H1 (cell line): ENCODE measurements at regions not wholly inside any gene's neighbourhood (a gene's known extent, or its start where the extent isn't known, plus 50 kb on each side); places are given as distances from the start of the nearest gene placed in this dataset.

ENCODE experiments used
- CHD2 ChIP-seq: IDR thresholded peaks from 2 replicates; pipeline ENCODE4 v1.6.1; 2012; ENCODE audit warnings: low read length, improper control_type of control experiment
- CHD7 ChIP-seq: fragments of 300-600 bp; sonication (generic); IDR thresholded peaks from 2 replicates; pipeline ENCODE4 v1.7.1; 2012; ENCODE audit warnings: low read length, moderate library complexity, mild to moderate bottlenecking, inconsistent platforms; ENCODE audit not compliant: insufficient replicate concordance
- CTBP2 ChIP-seq: IDR thresholded peaks from 2 replicates; pipeline ENCODE4 v1.7.0; 2011; ENCODE audit warnings: borderline replicate concordance, mild to moderate bottlenecking, moderate library complexity, mixed read lengths, low read length; ENCODE audit not compliant: insufficient read depth, insufficient read length
- CTCF ChIP-seq, 3 experiments: IDR thresholded peaks; 1 replicate in 2 of 3; 2 replicates in 1 of 3; pipeline versions ENCODE4 v1.5.1 to v1.6.1; 2011; ENCODE audit warnings: low read length in 3 of 3, mild to moderate bottlenecking in 3 of 3, inconsistent platforms in 2 of 3, low read depth in 1 of 3, moderate library complexity in 1 of 3; ENCODE audit not compliant: insufficient read depth in 1 of 3; ENCODE audit errors: control extremely low read depth in 1 of 3
- KDM4A ChIP-seq: IDR thresholded peaks from one replicate; pipeline ENCODE4 v1.7.1; 2012; ENCODE audit warnings: low read depth, mild to moderate bottlenecking, moderate library complexity, low read length, inconsistent platforms; ENCODE audit not compliant: severe bottlenecking
- MAX ChIP-seq: IDR thresholded peaks from 2 replicates; pipeline ENCODE4 v1.6.1; 2012; ENCODE audit warnings: inconsistent platforms
- TAF7 ChIP-seq: optimal IDR thresholded peaks from 2 replicates; pipeline ENCODE3; 2011; ENCODE audit warnings: low read depth, mild to moderate bottlenecking, inconsistent platforms, low read length, moderate library complexity, borderline replicate concordance

GRCh38 chr6:41406728-41407489, 71.5 kb downstream of the NCR2 start (continued):
- TF ChIP-seq CHD2, result no peak
- peak; percentile 33 for TF ChIP-seq CTBP2
- TF ChIP-seq KDM4A, result peak; percentile 85
- no peak for TF ChIP-seq TAF7
- TF ChIP-seq CTCF (IDR thresholded peaks at IDR 0.05; ENCODE audit: control extremely low read depth in 1 of 3, insufficient read depth in 1 of 3, low read depth in 1 of 3, low read length in 3 of 3), result no peak
- peak; percentile 97 for TF ChIP-seq MAX
- no peak for TF ChIP-seq CHD7
